Choroid plexus epithelial cell (primary cell): ENCODE measurements at regions not wholly inside any gene's neighbourhood (a gene's known extent, or its start where the extent isn't known, plus 50 kb on each side); places are given as distances from the start of the nearest gene placed in this dataset.

Experiments used
- DNase-seq: peaks from one replicate; pipeline ENCODE4 v3.0.0-alpha.2; 2010; ENCODE audit warnings: low read depth
- H3K4me3 ChIP-seq: 2 replicates; pipeline ENCODE4 v1.5.1; 2011; ENCODE audit warnings: low read depth, mild to moderate bottlenecking, control low read depth, low read length, moderate library complexity
- CTCF ChIP-seq: conservative IDR thresholded peaks from 2 replicates; pipeline ENCODE4 v1.5.1; 2011; ENCODE audit warnings: low read depth, mild to moderate bottlenecking, control low read depth, inconsistent platforms, low read length, moderate library complexity

DNA sequence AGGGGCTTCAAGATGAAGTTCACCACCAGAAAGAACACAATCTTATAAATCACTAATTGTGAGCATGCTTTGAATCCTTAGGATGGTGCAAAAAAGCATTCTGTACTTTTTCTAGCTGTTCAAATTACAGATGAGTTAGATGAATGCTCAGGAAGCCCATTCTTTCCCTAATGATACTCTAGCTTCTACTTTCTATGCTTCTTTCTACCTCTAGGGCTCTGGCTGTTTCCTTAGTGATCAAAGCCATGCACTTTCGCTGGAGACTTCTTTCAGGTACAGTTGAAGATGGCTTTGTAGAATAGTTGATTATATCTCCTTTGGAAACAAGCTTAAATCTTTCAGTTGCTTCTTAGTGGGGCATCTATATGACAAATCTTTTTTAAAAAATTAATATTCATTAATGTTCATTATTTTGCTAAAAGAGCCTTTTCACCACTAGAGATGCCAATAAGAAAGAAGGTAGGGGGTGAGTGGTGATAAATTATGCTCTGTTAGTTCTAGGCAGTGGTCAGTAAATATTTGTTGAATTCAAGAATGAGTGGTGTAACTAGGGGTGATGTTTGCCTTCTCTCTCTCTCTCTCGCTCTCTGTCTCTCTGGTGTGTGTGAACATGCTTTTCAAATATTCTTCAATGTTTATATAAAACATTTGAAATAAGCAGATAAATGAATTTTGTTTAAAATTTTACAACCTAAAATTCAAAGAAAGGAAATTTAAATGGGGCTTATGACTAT lies 169.4 kb downstream of the GLUD2 start:
- TF ChIP-seq CTCF = no peak
- DNase-seq = no peak
- H3K4me3 ChIP-seq = no peak overlapping the region

GRCh38 chrX:121221322-121221977 lies 174.0 kb downstream of the GLUD2 start:
- DNase-seq = no peak
- no peak for TF ChIP-seq CTCF

DNA sequence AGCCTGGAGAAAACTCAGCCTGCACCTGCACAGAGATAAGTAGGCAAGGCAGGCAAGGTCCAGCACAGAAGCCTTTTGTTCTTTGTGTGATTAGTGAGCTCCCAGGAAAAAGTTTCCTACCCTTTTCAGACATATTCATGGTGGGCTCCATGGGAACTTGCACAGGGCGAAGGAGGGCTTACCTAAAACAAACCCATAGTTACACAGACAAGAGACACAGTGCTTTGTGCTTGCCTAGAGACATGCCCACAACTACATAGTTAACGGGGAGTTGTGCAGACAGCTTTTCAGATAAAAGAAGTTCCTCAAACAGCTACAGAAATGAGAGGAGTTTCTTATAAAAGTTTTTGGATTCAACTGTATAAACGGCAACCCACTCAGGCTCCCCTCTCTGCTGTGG lies 180.5 kb downstream of the GLUD2 start:
- H3K4me3 ChIP-seq = no peak overlapping the region
- DNase-seq = no peak
- no peak for TF ChIP-seq CTCF

More at GRCh38 chrX:121221322-121221977, 174.0 kb downstream of the GLUD2 start:
- H3K4me3 ChIP-seq = no peak overlapping the region

DNA sequence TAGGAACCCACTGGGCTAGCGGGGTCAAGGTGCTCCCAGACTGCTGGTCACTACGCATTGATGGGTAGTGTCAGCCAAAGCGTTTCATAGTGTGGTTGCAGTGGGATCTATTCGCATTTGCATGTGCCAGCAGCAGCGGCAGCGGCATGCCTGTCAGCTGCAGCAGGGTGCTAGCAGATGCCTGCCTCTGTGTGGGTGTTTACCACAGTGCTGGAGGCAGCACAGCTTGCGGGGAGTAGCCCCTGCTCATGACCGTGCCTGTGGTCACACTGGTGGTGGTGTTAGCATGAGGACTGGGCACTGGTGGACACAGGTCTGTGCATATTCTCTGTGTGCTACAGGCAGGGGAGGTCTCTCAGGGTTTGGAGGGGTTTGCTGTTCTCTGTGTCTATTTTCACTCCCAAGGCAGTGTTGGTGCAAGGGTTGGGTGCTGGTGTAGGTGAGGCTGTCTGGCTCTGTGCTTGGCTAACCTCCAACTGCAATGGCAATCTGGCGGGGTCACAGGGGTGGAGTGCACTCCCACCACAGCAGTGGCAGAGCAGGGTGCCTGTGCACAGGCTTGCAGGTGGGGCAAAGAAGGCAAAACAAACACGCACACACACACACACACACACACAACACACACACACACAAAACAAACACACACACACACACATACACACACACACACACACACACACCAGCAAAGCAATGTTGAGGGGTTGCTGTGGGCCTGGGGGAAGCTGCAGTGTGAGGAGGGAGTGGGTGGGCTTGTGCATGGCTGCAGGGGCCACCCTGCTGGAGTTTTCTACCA lies 184.4 kb downstream of the GLUD2 start:
- no peak overlapping the region for H3K4me3 ChIP-seq
- no peak for TF ChIP-seq CTCF
- no peak for DNase-seq

GRCh38 chrX:121236040-121236439 lies 188.6 kb downstream of the GLUD2 start:
- TF ChIP-seq CTCF = no peak
- H3K4me3 ChIP-seq = no peak overlapping the region
- no peak for DNase-seq

GRCh38 chrX:121238093-121238492 lies 190.7 kb downstream of the GLUD2 start:
- H3K4me3 ChIP-seq = no peak overlapping the region
- TF ChIP-seq CTCF = no peak
- no peak for DNase-seq
